ENCODE measurements at regions not wholly inside any gene's neighbourhood (a gene's known extent, or its start where the extent isn't known, plus 50 kb on each side); places are given as distances from the start of the nearest gene placed in this dataset.

GRCh38 chr16:9306753-9307152 lies 215.3 kb downstream of the HAPSTR1 start (continued):
- no peak for TF ChIP-seq BRF1 (IDR thresholded peaks at IDR 0.05; ENCODE audit: borderline replicate concordance, extremely low read depth, insufficient read length)
- TF ChIP-seq SNIP1 (IDR thresholded peaks at IDR 0.05; ENCODE audit: low read depth): no peak
- TF ChIP-seq EHMT2 (IDR thresholded peaks at IDR 0.05): no peak
- TF ChIP-seq OTX1 (CRISPR knock-in tag; IDR thresholded peaks at IDR 0.05): no peak
- no peak for TF ChIP-seq ZNF174 (CRISPR knock-in tag; IDR thresholded peaks at IDR 0.05)

- Histone ChIP-seq H3K79me2 (ENCODE audit: control insufficient read depth, insufficient read depth, low read length) (no peaks in the 10 kb centered on the region), H3K4me3 (no peak overlapping the region), H3K27ac (ENCODE audit: extremely low read depth, low read depth, low read length) (no peak overlapping the region), H3K9me1 (ENCODE audit: control insufficient read depth, insufficient read depth, low read length) (no peaks in the 10 kb centered on the region), H4K20me1 (replicated peaks; ENCODE audit: control insufficient read depth, insufficient read depth, low read length) (no peaks in the 10 kb centered on the region), H3K4me2 (ENCODE audit: insufficient read depth, low read length) (no peak overlapping the region), H2AFZ (ENCODE audit: low read depth, low read length) (no peak overlapping the region), H3K27me3 (ENCODE audit: control insufficient read depth in 2 of 2, insufficient read depth in 2 of 2, low read length in 2 of 2) (no peaks in the 10 kb centered on the region; a peak in 1 of 5 replicates), H3K4me1 (replicated peaks in 1 of 2; ENCODE audit: control insufficient read depth in 2 of 2, insufficient read depth in 2 of 2, low read length in 2 of 2) (no peaks in the 10 kb centered on the region), H3K9me3 (replicated peaks; ENCODE audit: control insufficient read depth, insufficient read depth, low read depth, low read length) (no peaks in the 10 kb centered on the region), H3K9ac (ENCODE audit: insufficient read depth in 1 of 2, low read depth in 2 of 2, low read length in 2 of 2) (no peak overlapping the region), H3K36me3 (ENCODE audit: control insufficient read depth, insufficient read depth, low read length) (no peaks in the 10 kb centered on the region)
- CTCF ChIA-PET (ENCODE audit: low intra/inter-chr PET ratio): no interaction called here
- no TSS peak for BruUV-seq (replicated peaks)
- intact Hi-C loops (cut with micrococcal nuclease): no loop called here
- POLR2A ChIA-PET: no interaction called here
- in situ Hi-C loops (cut with MboI): no loop called here
- no peak for DNase-seq (ENCODE audit: extremely low read depth in 1 of 4, low spot score in 3 of 4)
- no peak for FAIRE-seq
- ATAC-seq: no peak
- 0% methylated on average over 4 of the region's 4 CpGs for WGBS (ENCODE audit: insufficient coverage, low coverage, missing lambda C conversion rate)
- no peak for TF ChIP-seq ZKSCAN3 (CRISPR knock-in tag; IDR thresholded peaks at IDR 0.05)
- TF ChIP-seq ATF1 (CRISPR knock-in tag; IDR thresholded peaks at IDR 0.05): no peak
- TF ChIP-seq ATF1 (tag; IDR thresholded peaks at IDR 0.05): no peak
- no peak for TF ChIP-seq POU5F1 (IDR thresholded peaks at IDR 0.05; ENCODE audit: borderline replicate concordance, low read depth, low read length, partially characterized antibody)
- TF ChIP-seq ETV6 (IDR thresholded peaks at IDR 0.05; ENCODE audit: borderline replicate concordance in 1 of 2, low read depth in 2 of 2, low read length in 1 of 2): no peak
- TF ChIP-seq ETV6 (CRISPR knock-in tag; IDR thresholded peaks at IDR 0.05; ENCODE audit: borderline replicate concordance): no peak
- no peak for TF ChIP-seq CBFA2T2 (conservative IDR thresholded peaks at IDR 0.05)
- TF ChIP-seq TFAP4 (CRISPR knock-in tag; IDR thresholded peaks at IDR 0.05; ENCODE audit: borderline replicate concordance): no peak
- no peak for TF ChIP-seq ELF4 (CRISPR knock-in tag; IDR thresholded peaks at IDR 0.05)
- no peak for TF ChIP-seq ZNF280A (IDR thresholded peaks at IDR 0.05; ENCODE audit: low read depth, partially characterized antibody)
- no peak for TF ChIP-seq CBX2 (IDR thresholded peaks at IDR 0.05; ENCODE audit: insufficient read depth, low read length, poor library complexity, severe bottlenecking)
- no peak for TF ChIP-seq U2AF1 (optimal IDR thresholded peaks at IDR 0.05; ENCODE audit: low read depth, low read length)
- TF ChIP-seq HMGXB4 (CRISPR knock-in tag; IDR thresholded peaks at IDR 0.05): no peak
Observed at GRCh38 chr16:9307446-9307845, 216.0 kb downstream of the HAPSTR1 start.
